ENCODE measurements at regions not wholly inside any gene's neighbourhood (a gene's known extent, or its start where the extent isn't known, plus 50 kb on each side); places are given as distances from the start of the nearest gene placed in this dataset.

DNA sequence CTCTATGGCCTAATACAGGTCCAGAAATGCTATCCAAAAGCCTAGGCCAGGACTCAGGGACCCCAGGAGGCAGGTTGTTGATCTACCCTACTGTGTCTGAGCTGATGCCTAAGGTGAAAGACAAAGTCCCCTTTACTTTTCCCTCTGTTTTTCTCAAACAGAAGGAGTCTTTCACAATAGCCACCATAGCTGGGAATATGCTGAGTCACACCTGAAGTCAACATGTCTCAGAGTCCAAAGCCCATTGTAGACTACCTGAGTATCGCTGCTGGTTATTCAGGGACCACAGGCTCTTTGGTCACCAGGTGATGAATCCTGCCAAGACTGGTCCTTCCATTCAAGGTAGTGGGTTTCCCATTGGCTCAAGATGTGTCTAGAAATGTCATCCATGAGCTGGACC is 562.2 kb downstream of the ACTRT1 start:
- TF ChIP-seq, protein P1, sequence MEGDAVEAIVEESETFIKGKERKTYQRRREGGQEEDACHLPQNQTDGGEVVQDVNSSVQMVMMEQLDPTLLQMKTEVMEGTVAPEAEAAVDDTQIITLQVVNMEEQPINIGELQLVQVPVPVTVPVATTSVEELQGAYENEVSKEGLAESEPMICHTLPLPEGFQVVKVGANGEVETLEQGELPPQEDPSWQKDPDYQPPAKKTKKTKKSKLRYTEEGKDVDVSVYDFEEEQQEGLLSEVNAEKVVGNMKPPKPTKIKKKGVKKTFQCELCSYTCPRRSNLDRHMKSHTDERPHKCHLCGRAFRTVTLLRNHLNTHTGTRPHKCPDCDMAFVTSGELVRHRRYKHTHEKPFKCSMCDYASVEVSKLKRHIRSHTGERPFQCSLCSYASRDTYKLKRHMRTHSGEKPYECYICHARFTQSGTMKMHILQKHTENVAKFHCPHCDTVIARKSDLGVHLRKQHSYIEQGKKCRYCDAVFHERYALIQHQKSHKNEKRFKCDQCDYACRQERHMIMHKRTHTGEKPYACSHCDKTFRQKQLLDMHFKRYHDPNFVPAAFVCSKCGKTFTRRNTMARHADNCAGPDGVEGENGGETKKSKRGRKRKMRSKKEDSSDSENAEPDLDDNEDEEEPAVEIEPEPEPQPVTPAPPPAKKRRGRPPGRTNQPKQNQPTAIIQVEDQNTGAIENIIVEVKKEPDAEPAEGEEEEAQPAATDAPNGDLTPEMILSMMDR (conservative IDR thresholded peaks at IDR 0.05) = no peak
- no peak for TF ChIP-seq EZH2 (IDR thresholded peaks at IDR 0.05; ENCODE audit: low read depth)
